Lower leg skin (tissue), 4 donors: ENCODE measurements at regions not wholly inside any gene's neighbourhood (a gene's known extent, or its start where the extent isn't known, plus 50 kb on each side); places are given as distances from the start of the nearest gene placed in this dataset.
"Not testable (repeated sequence)": the region's sequence is repeated elsewhere in the genome, so short reads cannot be mapped to it uniquely, and the experiment has no call there.

Source experiments
- DNase-seq, 2 donors: peaks; one replicate each; pipeline ENCODE4 v3.0.0-alpha.2; 2019; ENCODE audit warnings: low spot score in 2 of 2
- H3K4me3 ChIP-seq: fragments of 200-600 bp; sonication (generic); 2 replicates; pipeline ENCODE4 v1.5.1; 2017; ENCODE audit warnings: mild to moderate bottlenecking, low read depth; ENCODE audit not compliant: poor library complexity, severe bottlenecking
- POLR2A ChIP-seq, 2 donors: fragments of 450-650 bp; IDR thresholded peaks; one replicate each; pipeline ENCODE4 v1.6.1; 2016 to 2017; ENCODE audit warnings: antibody characterized with exemption in 2 of 2, mild to moderate bottlenecking in 1 of 2, moderate library complexity in 1 of 2
- WGBS, 2 donors: methylation state at CpG; one replicate each; pipeline ENCODE4 v1.1.5; 2018; 5-methylcytosine and 5-hydroxymethylcytosine counted together
- intact Hi-C: fragments of 100-400 bp; cut with DNase I; formaldehyde crosslinking; loops from one replicate; pipeline ENCODE4 v1.15.0; 2023; ENCODE audit warnings: low total_unique reads
- TF ChIP-seq, protein P1 (sequence below), 3 donors: fragments of 450-650 bp; IDR thresholded peaks; one replicate each; pipeline ENCODE4 v1.5.1; 2016; ENCODE audit warnings: antibody characterized with exemption in 3 of 3, mild to moderate bottlenecking in 3 of 3, moderate library complexity in 2 of 3

DNA sequence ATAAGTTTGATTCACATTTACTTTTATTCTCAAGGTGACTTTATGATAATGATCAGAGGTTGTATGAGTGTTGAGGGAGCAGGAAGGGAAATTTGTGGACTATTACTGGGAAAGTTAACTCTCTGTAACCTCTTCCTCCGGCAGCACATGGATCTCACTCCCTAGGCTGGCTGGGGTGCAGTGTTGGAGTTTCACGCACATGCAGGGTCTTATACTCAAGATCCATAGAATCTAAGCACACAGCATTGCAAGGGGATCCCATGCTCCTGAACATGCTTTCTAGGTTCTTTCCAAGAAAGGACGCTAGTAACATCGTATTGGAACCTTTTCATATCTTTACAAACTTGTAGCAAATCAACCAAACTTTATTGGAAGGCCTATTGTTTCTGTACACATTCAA, 757.6 kb upstream of the TPTE start:
- intact Hi-C loops, result no loop called here
- TF ChIP-seq, protein P1, sequence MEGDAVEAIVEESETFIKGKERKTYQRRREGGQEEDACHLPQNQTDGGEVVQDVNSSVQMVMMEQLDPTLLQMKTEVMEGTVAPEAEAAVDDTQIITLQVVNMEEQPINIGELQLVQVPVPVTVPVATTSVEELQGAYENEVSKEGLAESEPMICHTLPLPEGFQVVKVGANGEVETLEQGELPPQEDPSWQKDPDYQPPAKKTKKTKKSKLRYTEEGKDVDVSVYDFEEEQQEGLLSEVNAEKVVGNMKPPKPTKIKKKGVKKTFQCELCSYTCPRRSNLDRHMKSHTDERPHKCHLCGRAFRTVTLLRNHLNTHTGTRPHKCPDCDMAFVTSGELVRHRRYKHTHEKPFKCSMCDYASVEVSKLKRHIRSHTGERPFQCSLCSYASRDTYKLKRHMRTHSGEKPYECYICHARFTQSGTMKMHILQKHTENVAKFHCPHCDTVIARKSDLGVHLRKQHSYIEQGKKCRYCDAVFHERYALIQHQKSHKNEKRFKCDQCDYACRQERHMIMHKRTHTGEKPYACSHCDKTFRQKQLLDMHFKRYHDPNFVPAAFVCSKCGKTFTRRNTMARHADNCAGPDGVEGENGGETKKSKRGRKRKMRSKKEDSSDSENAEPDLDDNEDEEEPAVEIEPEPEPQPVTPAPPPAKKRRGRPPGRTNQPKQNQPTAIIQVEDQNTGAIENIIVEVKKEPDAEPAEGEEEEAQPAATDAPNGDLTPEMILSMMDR (IDR thresholded peaks at IDR 0.05), result no peak
- TF ChIP-seq POLR2A (IDR thresholded peaks at IDR 0.05), result no peak
- no peak for DNase-seq
- no peak overlapping the region for H3K4me3 ChIP-seq
- 64% methylated on average over 4 of the region's 4 CpGs for WGBS, 2 donors

DNA sequence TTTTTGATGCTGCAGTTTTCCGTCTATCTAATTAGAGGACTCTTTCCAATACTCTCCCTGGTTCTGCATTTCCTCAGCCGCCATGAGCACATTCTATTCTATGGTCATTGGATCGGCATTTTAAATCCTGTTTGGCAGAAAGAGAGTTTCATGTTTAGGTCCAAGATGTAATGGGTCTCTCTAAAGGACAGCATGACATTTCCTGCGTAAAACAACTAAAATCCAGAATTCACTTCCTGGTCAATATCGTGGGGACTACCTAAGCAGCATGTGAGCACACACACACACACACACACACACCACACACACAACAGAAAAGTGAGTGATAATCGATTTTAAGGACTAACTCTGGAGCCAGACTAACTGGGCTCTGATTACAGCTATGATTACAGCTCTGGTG, 757.1 kb upstream of the TPTE start:
- intact Hi-C loops, H3K4me3 ChIP-seq, DNase-seq: not testable (repeated sequence)
- WGBS, 2 donors, result 72% methylated on average over 6 of the region's 6 CpGs

DNA sequence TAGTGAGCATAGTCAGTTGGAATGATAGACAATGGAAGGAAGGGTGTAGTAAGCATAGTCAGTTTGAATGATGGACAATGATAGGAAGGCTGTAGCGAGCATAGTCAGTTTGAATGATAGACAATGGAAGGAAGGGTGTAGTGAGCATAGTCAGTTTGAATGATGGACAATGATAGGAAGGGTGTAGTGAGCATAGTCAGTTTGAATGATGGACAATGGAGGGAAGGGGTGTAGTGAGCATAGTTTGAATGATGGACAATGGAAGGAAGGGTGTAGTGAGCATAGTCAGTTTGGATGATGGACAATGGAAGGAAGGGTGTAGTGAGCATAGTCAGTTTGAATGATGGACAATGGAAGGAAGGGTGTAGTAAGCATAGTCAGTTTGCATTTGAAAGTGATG, 755.8 kb upstream of the TPTE start:
- DNase-seq, intact Hi-C loops, H3K4me3 ChIP-seq: not testable (repeated sequence)
- 36 to 45% methylated on average over 1 of the region's 1 CpG for WGBS, 2 donors

- intact Hi-C loops, DNase-seq, H3K4me3 ChIP-seq: not testable (repeated sequence)
- WGBS, 2 donors, result 68 to 70% methylated on average over 19 of the region's 19 CpGs
These were observed 754.3 kb upstream of the TPTE start for GRCh38 chr21:9766890-9767591.

GRCh38 chr21:9767592-9768375, 753.6 kb upstream of the TPTE start:
- intact Hi-C loops, result no loop called here
- DNase-seq, result no peak
- H3K4me3 ChIP-seq, result no peak overlapping the region
- 69 to 78% methylated on average over 44 of the region's 44 CpGs for WGBS, 2 donors
- TF ChIP-seq, protein P1 (IDR thresholded peaks at IDR 0.05), result peak in 1 of 3 donors; percentile 9
- TF ChIP-seq POLR2A (IDR thresholded peaks at IDR 0.05), result no peak

GRCh38 chr21:9768376-9769130, 752.8 kb upstream of the TPTE start:
- DNase-seq, H3K4me3 ChIP-seq, intact Hi-C loops: not testable (repeated sequence)
- WGBS, 2 donors, result 78 to 84% methylated on average over 21 of the region's 21 CpGs

- DNase-seq, H3K4me3 ChIP-seq, intact Hi-C loops: not testable (repeated sequence)
- WGBS, 2 donors, result 75 to 80% methylated on average over 9 of the region's 9 CpGs
These were observed 752.3 kb upstream of the TPTE start for GRCh38 chr21:9769131-9769498.

DNA sequence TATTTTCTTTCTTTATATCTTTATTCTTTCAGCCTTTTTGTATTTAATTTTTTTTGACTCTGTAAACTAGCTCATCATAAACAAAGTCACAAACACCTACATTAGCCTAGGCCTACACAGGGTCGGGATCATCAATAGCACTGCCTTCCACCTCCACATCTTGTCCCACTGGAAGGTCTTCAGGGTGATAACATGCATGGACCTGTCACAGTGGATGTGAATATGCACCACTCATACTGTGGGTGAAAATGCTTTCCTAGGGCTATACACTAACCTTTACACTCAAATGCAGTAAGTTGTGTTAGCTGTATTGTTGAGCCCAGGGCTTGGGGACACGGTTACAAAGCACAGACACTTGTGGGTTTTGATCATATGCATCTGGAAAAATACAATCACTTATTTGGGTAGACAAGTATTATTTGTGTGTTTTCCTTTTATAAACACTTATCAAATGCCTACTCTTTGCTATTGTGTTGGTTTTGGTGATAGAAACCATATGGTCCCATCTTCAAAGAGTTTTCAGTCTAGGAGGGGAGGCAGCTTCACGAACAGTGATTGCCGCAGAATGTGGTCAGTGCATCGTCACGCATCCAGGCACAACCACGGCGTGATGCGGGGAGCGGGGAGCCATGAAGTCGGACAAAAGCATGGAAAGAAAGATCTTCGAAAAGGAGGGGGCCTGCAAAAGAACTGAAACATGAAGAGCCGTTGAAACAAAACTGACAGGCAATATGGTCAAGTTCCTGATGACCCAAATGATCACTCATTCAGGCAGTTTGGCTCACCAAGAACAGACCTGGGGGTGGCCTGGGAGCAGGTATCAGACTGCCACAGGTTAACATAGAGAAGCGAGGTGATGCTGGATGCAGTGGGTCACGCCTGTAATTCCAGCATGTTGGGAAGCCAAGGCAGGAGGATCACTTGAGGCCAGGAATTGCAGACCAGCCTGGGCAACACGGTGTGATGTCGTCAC, 751.4 kb upstream of the TPTE start:
- 72% methylated on average over 17 of the region's 17 CpGs for WGBS, 2 donors
- DNase-seq, H3K4me3 ChIP-seq, intact Hi-C loops: not testable (repeated sequence)

DNA sequence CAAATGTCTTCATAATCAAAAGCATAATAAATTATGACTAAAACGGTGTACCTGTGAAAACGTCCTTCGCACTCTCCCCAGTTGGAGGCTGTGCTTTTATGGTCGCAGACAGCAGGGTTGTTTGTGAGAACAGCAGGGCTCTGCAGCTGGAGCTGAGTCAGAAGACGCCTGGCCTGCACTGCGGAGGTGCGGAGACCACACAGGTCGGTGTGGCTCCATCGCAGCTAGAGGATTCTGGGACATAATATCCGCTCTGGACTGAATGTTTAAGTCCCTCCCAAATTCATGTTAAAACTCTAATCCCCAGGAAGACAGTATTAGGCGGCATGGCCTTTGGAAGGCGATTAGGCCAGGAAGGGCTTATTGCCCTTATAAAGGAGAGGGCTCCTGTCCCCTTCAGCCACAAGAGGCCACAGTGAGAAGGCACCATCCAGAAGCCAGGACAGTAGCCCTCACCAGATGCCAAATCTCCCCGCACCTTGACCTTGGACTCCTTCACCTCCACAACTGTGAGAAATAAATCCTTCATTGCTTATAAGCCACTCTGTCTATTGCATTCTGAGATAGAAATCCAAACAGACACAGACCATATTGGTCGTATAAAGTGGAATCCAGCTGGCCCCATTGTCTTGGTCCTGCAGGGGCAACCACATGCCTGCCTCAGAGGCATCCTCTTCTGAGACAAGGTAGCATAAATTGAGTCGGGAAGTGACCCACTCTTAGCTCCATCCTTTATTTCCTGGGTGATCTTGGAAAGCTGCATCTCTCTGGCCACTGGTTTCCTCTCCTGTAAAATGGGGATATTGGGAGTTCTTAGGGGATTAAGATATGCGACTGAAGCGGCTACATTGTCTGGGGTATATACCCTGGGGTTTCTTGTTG, 749.7 kb upstream of the TPTE start:
- DNase-seq, intact Hi-C loops, H3K4me3 ChIP-seq: not testable (repeated sequence)
- 66% methylated on average over 17 of the region's 17 CpGs for WGBS, 2 donors
